ENCODE measurements at regions not wholly inside any gene's neighbourhood (a gene's known extent, or its start where the extent isn't known, plus 50 kb on each side); places are given as distances from the start of the nearest gene placed in this dataset.

DNA sequence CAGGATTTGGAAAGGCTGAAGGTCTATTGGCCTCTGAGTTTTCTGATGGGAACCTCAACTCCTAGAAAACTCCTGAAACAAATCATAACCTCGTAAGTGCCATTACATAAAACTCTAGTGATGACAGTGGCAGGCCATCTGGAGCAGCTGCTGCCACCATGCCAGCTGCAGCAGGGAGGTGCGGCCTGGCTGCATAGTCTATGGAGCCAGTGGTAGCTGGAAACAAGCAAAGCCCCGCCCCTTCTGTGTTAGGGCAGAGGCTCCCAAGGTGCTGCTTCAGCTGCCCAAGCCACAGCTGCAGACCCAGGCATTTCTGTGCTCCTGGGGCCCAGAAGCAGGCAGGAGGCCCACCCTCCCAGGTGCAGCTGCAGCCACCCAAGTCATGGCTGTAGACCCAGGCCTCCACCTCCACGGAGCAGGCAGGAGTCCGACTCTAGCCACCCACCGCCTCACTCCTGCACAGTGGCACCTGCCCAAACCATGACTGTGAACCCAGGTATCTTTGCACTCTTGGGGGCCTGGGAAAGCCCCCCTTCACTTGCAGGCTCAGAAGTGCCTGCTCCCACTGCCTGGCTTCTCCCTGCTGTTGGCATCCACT, 254.1 kb upstream of the KCNJ16 start:
- TF ChIP-seq, protein P1, sequence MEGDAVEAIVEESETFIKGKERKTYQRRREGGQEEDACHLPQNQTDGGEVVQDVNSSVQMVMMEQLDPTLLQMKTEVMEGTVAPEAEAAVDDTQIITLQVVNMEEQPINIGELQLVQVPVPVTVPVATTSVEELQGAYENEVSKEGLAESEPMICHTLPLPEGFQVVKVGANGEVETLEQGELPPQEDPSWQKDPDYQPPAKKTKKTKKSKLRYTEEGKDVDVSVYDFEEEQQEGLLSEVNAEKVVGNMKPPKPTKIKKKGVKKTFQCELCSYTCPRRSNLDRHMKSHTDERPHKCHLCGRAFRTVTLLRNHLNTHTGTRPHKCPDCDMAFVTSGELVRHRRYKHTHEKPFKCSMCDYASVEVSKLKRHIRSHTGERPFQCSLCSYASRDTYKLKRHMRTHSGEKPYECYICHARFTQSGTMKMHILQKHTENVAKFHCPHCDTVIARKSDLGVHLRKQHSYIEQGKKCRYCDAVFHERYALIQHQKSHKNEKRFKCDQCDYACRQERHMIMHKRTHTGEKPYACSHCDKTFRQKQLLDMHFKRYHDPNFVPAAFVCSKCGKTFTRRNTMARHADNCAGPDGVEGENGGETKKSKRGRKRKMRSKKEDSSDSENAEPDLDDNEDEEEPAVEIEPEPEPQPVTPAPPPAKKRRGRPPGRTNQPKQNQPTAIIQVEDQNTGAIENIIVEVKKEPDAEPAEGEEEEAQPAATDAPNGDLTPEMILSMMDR (IDR thresholded peaks at IDR 0.05; ENCODE audit: insufficient read depth, low read depth, low read length): no peak
- no peak for TF ChIP-seq EZH2 (IDR thresholded peaks at IDR 0.05; ENCODE audit: insufficient read depth, low read length)

Measured in astrocyte (in vitro differentiated cells and primary cell).